B cell (primary cell): ENCODE measurements at regions not wholly inside any gene's neighbourhood (a gene's known extent, or its start where the extent isn't known, plus 50 kb on each side); places are given as distances from the start of the nearest gene placed in this dataset.

ENCODE experiments used
- EZH2 ChIP-seq: IDR thresholded peaks from 2 replicates; pipeline ENCODE4 v1.6.1; 2012; ENCODE audit warnings: borderline replicate concordance, low read depth, mild to moderate bottlenecking, moderate library complexity, low read length; ENCODE audit not compliant: insufficient read depth, poor library complexity, severe bottlenecking
- TF ChIP-seq, protein P1 (sequence below): fragments of 200-600 bp; IDR thresholded peaks from one replicate; pipeline ENCODE4 v1.8.0; 2022; ENCODE audit warnings: antibody characterized with exemption, mild to moderate bottlenecking

DNA sequence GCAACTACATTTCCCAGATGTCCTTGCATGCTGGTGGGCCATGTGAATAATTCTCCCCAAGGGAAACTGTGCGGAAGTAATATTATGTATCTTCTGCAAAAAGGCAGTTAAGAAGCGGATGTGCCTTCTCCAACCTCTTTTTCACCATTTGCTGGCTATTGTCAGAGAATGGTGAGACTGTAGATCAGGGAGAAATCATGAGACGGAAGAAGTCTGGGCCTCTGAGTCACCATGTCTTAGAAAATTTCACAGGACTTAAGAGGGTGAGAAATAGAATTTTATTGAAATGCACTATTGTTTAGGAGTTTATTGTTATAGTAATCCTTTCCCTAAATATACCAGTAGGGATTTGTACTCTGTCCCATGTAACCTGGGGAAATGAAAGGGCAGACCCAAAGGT lies 298.7 kb upstream of the ZC3H12C start:
- TF ChIP-seq EZH2: no peak
- TF ChIP-seq, protein P1, sequence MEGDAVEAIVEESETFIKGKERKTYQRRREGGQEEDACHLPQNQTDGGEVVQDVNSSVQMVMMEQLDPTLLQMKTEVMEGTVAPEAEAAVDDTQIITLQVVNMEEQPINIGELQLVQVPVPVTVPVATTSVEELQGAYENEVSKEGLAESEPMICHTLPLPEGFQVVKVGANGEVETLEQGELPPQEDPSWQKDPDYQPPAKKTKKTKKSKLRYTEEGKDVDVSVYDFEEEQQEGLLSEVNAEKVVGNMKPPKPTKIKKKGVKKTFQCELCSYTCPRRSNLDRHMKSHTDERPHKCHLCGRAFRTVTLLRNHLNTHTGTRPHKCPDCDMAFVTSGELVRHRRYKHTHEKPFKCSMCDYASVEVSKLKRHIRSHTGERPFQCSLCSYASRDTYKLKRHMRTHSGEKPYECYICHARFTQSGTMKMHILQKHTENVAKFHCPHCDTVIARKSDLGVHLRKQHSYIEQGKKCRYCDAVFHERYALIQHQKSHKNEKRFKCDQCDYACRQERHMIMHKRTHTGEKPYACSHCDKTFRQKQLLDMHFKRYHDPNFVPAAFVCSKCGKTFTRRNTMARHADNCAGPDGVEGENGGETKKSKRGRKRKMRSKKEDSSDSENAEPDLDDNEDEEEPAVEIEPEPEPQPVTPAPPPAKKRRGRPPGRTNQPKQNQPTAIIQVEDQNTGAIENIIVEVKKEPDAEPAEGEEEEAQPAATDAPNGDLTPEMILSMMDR: no peak
